C4-2B (cell line): ENCODE measurements at regions not wholly inside any gene's neighbourhood (a gene's known extent, or its start where the extent isn't known, plus 50 kb on each side); places are given as distances from the start of the nearest gene placed in this dataset.

Experiments used
- ZFX ChIP-seq: fragments of 450-650 bp; IDR thresholded peaks from 2 replicates; pipeline ENCODE4 v1.6.1; 2017
- TF ChIP-seq, protein P1 (sequence below): fragments of 450-650 bp; conservative IDR thresholded peaks from 2 replicates; pipeline ENCODE4 v1.5.1; 2017; ENCODE audit warnings: mild to moderate bottlenecking

GRCh38 chr2:216554755-216555154 is 56.1 kb downstream of the RPL37A start:
- TF ChIP-seq, protein P1, sequence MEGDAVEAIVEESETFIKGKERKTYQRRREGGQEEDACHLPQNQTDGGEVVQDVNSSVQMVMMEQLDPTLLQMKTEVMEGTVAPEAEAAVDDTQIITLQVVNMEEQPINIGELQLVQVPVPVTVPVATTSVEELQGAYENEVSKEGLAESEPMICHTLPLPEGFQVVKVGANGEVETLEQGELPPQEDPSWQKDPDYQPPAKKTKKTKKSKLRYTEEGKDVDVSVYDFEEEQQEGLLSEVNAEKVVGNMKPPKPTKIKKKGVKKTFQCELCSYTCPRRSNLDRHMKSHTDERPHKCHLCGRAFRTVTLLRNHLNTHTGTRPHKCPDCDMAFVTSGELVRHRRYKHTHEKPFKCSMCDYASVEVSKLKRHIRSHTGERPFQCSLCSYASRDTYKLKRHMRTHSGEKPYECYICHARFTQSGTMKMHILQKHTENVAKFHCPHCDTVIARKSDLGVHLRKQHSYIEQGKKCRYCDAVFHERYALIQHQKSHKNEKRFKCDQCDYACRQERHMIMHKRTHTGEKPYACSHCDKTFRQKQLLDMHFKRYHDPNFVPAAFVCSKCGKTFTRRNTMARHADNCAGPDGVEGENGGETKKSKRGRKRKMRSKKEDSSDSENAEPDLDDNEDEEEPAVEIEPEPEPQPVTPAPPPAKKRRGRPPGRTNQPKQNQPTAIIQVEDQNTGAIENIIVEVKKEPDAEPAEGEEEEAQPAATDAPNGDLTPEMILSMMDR, result no peak
- TF ChIP-seq ZFX, result no peak
